PC-3 (cell line): ENCODE measurements at regions not wholly inside any gene's neighbourhood (a gene's known extent, or its start where the extent isn't known, plus 50 kb on each side); places are given as distances from the start of the nearest gene placed in this dataset.

ENCODE experiments used
- EZH2 ChIP-seq: fragments of 300-600 bp; sonication (generic); IDR thresholded peaks from one replicate; pipeline ENCODE4 v1.6.1; 2017; ENCODE audit warnings: antibody characterized with exemption, mild to moderate bottlenecking, low read length; ENCODE audit not compliant: unreplicated experiment
- EZH2phosphoT487 ChIP-seq: fragments of 300-600 bp; sonication (generic); IDR thresholded peaks from 2 replicates; pipeline ENCODE4 v1.6.1; 2018; ENCODE audit warnings: mild to moderate bottlenecking, antibody characterized with exemption, low read length, borderline replicate concordance
- TF ChIP-seq, protein P1 (sequence below): fragments of 300-600 bp; sonication (generic); conservative IDR thresholded peaks from 2 replicates; pipeline ENCODE4 v1.5.1; 2017; ENCODE audit warnings: antibody characterized with exemption, low read depth, mild to moderate bottlenecking, low read length

DNA sequence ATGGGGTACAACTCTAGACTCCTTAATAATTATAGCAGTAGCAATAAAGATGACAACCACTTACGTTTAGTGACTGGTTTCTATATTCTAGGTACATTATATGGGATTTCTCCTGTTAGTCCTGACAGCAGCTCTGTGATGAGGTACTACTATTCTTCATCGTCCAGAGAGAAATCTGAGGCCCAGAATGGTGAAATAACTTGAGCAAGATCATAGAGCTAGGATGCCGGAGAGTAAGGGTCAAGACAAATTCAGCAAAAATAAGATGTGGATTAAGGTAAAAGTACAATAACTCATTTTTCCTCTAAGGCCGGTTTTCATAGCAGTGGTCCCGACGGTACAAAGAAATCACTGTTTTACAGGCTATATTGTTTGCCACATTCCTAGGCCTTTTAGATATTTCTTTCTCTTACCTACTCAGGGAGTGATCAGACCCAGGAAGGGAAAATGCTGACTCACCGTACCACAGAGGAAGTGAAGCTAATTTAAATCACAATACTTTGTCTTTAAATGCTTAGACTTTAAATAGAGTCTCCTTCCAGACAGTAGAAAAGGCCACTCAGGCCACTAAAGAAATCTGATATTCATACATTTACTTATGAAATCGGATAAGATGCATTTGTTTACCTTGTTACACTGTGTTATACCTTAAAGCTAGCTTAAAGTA lies 2023.0 kb upstream of the AGA start:
- TF ChIP-seq EZH2phosphoT487 (no peak), EZH2 (no peak)
- TF ChIP-seq, protein P1, sequence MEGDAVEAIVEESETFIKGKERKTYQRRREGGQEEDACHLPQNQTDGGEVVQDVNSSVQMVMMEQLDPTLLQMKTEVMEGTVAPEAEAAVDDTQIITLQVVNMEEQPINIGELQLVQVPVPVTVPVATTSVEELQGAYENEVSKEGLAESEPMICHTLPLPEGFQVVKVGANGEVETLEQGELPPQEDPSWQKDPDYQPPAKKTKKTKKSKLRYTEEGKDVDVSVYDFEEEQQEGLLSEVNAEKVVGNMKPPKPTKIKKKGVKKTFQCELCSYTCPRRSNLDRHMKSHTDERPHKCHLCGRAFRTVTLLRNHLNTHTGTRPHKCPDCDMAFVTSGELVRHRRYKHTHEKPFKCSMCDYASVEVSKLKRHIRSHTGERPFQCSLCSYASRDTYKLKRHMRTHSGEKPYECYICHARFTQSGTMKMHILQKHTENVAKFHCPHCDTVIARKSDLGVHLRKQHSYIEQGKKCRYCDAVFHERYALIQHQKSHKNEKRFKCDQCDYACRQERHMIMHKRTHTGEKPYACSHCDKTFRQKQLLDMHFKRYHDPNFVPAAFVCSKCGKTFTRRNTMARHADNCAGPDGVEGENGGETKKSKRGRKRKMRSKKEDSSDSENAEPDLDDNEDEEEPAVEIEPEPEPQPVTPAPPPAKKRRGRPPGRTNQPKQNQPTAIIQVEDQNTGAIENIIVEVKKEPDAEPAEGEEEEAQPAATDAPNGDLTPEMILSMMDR, result no peak
